GM19467 (cell line): ENCODE measurements at regions not wholly inside any gene's neighbourhood (a gene's known extent, or its start where the extent isn't known, plus 50 kb on each side); places are given as distances from the start of the nearest gene placed in this dataset.

Experiments
- ATAC-seq: cut with Tn5 transposase; IDR thresholded peaks from one replicate; pipeline ENCODE4 v1.9.1; 2021; ENCODE audit warnings: mild to moderate bottlenecking, moderate library complexity; ENCODE audit not compliant: unreplicated experiment

DNA sequence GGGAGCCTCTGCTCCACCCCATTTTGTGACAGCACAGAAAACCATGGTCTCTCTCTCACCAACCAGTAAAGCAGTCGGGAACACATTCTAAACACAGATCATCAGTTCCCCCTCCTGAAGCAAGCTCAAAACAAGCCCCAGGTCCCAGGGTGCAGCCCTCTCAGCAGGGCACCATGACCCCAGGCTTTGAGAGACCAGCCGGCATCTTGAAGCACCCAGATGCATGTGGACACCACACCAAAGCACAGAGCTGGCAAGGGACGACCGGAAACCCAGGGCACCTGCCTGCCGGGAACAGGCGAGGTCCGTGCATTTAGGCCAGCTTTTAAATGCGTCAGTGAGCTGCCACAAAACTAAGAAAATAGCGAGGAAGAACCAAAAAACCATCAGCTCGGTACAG, 103.2 kb upstream of the IQSEC1 start:
- no peak for ATAC-seq

DNA sequence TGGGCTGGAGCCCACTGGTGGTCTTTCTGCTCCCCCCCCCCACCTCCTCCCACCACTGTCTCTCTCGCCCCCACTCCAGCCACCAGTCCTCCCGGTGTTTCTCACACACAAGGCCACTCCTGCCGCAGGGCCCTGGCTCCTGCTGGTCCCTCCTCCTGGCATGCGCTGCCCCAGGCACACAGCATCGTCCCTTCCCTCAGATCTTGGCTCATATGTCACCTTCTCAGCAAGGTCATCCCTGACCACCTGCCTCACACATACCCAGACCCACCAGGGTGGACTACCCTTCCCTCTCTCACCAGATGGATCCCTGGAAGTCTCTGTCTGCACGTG, 101.5 kb upstream of the IQSEC1 start:
- ATAC-seq = no peak

DNA sequence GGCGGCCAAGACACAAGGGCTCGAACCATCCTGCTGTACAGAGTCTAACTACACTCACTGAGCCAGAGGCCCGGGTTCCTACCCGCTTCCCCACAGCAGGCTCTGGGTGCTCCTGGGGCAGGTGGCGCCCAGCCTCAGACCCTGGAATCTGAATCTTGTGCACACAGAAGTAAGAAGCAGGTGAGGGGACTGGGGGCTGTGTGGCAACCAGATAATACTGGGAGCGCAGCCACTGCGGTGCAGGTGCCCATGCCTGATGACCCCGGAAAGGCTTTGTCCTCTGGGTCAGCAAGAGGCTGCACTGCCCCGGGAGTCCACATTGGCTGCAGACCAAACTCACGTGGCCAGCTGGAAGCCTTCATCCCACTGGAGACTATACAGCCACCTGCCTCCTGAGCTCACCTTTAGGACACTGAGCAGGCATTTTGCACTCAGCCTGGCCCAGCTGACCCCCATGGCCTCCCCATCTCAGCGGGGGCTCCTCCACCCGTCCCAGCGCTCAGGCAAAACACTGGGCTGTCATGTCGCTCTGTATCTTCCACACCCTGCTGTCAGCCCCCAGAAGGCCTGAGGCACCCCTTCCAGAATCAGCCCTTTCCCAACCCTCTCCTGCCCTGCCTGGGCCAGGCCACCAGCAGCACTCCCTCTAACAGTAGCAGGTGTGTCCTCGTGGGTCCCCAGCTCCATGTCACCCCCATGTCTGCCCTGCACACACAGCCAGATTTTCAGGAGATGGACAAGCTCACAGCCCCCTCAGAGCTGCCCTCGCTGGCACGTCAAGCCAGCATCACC, 101.0 kb upstream of the IQSEC1 start:
- ATAC-seq = no peak

DNA sequence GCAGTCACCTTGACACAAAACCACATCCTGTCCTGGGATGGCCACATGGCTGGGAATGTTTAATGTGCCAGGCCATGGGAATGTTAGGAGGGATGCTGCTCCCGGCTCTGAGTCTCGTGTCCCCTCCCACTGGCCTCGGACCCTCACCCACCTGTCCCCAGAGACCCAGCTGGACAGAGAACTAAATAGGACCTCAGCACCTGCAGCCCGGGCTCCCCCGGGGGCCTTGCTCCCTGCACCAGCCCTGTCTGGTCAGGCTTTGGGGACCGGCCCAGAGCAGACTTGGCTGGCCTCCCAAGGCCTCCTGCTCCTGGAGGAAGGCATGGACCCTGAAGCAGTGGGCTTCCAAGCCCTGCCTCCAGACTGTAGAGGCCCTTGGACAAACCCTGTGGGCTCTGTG, 100.0 kb upstream of the IQSEC1 start:
- no peak for ATAC-seq

DNA sequence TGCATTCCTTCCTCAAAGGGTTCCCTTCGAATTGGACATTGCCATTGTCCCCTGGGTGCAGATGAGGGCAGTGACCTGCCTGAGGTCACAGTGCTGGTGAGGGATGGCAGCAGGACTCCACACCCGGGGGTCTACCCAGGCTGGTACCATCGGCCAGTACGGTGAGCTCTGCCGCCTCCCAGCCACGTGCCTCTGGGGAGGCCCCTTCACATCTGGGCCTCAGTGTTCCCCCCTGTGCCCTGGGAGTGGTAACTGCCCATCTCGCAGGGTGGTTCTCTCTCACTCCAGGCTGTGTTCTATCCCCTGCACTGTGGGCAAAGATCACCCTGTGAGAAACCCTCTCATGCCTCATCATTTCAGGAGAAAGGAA, 99.4 kb upstream of the IQSEC1 start:
- no peak for ATAC-seq

DNA sequence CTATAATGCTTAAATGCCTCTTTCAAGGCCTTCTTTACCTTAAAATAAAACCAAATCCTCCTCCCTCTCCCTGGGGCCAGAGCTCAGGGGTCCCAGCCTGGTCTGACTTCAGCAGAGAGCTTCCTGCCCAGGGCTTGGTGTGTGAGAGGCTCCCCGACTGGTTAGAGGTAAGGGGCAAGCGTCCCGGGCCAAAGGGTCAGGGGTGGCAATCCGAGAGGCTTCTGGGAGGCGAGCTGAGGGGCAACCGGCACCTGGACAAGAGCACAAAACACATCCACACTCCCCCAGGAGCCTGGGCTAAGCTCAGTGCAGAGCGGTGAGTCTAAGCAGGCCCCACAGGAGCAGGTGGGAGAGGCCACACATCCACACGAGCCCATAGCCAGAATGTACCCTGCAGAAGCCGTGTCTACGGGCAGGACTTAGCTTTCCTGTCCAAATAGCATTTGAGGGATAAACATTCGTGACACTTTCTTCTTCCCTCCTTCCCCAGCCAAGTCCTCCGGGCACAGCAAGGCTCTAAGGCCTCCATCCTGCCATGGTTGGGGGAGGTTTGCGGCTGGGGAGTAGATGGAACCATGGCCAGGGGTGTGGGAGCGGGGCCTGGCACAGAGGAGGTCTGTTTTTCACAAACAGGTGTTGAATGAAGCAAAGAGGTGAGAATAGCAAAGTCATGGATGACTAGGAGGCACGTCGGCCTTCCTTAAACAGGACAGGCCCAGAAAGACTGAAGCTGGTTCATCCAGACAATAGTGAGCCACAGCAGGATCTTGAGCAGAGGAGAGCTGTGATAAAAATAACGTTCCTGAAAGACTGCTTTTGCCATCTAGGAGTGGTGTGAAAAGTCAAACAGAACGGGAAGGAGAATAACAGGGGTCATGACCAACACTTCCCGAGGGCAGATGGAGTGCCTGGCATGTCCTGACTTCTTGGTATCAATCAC, 98.7 kb upstream of the IQSEC1 start:
- ATAC-seq = no peak

DNA sequence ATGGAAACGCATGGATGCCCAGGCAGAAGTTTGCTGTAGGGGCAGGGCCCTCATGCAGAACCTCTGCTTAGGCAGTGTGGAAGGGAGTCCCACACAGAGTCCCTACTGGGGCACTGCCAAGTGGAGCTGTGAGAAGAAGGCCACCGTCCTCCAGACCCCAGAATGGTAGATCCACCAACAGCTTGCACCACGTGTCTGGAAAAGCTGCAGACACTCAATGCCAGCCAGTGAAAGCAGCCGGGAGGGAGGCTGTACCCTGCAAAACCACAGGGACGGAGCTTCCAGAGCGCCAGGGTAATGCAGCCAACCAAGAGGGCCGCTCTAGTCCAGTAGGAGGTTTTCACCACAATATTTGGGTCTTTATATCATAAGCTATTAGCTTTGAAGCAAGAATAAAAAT, 97.1 kb upstream of the IQSEC1 start:
- ATAC-seq = no peak

DNA sequence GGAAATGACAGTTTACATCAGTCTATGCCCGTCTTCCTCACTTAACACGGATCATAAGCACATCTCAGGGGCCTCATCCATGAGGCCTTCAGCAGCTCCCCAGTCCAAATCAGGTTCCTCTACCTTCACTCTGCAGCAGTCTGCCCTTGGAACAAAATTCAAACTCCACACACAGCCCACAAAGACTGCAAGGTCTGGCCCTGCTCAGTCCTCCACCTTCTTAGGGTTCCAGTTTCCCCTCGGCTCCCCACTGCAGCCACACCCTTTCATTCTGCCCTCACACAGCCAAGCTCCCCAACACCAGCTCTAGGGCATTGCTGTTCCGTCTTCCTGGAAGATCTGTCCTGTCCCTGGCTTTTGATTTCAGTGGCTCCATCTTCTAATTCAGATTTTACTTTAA, 95.2 kb upstream of the IQSEC1 start:
- ATAC-seq = no peak

DNA sequence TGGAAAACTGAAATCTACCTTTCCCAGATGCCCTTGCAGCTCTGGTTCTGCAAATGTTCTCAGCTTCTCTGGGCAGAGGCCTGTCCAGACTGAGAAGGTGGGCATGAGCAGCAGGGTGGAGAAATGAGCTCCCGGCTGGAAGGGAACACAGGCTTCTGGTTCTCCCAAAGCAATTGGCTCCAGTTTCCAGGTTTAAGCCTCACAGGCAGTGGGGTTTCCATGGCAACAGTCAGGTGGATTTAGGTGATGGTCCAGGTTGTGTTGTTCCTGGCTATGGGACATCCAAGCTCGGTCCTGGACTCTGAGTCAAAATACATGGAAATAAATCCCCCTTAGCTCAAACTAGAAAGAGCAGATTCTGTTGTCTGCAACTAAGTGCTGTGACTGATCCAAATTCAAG, 94.6 kb upstream of the IQSEC1 start:
- ATAC-seq = no peak

DNA sequence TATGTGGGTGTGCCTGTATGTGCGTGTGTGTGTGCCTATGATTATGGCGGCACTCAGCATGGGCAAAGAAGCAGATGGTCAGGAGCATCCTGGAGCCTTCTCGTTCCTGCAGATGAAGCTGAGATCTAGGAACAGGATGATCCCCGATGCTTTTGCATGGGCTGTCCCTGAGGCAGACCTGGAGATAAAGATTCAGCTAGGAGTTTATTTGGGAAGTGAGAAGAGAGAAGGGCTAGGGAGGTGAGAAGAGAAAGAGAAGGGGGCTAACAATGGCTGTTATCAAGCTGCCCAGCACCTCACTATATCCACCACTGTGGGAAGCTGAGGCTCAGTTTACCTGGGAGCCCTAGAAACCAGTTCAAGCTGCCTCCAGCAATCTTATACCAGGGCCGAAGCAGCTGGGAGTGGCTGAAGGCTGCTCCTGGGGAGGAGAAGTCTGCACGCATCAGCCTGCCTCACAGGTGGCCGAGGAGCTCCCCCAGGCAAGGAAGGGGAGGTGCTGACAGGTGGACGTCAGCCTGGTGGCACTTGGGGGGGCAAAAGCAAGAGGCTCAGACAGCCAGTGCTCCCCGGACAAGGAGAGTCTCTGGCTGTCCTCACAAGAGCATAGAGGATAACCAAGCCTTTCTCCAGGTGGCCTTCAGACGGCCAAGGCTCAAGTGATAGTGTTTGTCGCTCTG, 94.0 kb upstream of the IQSEC1 start:
- ATAC-seq = no peak

DNA sequence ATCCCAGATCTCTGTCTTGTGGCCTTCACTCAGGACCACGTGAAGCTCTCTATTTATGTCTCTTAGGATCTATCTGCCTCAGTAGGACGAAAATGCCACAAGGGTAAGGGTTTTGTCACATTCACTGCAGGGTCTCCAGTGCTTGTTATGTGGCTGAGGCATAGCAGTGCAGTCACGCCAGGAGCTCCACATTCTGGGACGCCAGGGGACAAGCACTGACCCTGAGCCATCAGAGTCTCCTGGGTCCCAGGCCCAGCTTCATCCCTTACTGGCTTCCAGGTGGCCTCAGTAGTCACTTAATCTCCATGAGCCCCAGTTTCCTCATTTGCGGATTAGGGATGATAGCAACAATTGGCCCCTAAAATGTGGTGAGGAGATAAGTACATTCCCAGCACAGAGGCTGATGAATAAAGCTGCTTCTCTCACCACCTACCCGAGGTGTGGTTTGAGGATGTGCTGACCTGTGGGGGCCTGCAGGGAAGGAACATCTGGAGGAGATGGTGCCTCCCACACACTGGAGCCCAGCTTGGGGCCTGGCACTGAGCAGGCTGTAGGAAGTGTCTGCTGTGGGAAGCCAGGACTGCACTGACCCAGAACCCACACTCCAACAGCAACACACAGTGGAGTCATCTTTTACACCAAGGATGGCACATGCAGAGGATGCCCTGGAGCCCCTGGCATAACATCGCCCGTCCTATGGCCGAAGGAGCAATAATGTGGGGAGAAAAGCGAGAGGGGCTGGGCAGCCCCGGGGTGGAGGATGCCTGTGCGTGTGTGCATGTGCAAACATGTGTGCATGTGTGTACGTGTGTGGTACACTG, 93.2 kb upstream of the IQSEC1 start:
- no peak for ATAC-seq

DNA sequence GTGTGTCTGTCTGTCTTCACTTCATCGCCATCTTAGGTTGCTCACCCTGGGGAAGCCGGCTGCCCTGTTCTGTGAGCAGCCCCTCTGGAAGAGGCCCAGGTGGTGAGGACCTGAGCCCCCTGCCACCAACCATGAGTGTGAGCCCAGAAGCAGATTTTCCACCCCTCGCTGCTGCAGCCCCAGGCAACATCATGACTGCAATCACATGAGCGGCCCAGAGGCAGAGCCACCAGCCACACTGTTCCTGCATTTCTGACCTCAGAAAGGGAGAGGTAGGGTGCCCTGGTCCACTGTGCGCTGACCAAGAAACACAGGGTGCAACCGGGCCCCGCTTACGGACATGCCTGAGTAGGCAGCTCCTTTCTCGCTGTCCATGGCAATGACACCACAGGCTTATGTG, 92.3 kb upstream of the IQSEC1 start:
- ATAC-seq = no peak

DNA sequence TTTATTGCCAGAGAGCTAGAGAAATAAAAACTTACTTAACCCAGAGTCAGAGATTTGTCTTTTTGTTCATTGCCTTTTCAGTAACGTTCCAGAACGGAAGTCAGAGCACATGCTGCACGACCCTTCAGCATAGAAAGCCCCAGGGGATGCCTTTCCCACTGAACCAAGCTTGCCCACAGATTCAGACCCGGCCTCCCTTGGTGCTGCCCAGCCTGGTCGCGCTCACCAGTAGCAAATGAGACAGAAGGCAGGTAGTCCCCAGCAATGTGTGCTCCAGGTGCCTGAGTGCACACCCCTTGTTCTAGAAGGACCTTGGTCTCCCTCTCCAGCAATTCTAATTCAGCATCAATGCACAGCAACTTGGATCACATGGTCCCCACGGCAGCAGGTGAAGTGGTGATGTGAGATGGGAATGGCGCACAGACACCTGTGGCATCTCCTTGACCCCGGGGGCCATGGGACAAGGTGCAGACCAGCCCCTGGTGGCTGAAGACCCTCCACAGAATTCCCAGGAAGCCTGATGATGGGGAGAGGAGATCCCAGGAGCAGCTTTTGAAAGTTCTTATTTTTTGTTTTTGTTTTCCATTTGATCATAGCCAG, 91.8 kb upstream of the IQSEC1 start:
- ATAC-seq = no peak

DNA sequence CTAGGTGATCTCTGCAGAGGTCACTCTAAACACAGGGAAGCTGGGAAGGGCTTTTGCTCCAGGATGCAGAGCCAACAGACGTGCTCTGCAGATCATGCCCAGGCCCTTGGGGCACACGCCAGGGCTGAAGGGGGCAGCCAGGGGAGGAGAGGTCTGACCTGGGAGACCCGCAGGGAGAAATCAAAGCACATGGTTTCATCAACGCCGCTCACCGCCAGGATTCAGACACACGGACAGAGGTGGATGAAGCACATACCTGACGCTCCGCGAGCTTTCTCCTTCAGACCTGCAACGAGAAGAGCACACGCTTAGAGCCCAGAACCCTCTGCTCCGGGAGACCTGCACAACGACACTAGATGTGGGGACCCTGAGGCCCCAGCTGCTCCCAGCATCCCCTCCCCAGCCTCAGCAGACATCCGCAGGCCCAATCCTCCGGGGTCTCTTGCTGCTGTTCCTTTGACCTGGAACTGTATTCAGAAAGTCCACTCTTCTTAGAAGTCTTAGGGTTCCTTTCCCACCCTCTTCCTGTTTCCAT, 90.7 kb upstream of the IQSEC1 start:
- no peak for ATAC-seq

DNA sequence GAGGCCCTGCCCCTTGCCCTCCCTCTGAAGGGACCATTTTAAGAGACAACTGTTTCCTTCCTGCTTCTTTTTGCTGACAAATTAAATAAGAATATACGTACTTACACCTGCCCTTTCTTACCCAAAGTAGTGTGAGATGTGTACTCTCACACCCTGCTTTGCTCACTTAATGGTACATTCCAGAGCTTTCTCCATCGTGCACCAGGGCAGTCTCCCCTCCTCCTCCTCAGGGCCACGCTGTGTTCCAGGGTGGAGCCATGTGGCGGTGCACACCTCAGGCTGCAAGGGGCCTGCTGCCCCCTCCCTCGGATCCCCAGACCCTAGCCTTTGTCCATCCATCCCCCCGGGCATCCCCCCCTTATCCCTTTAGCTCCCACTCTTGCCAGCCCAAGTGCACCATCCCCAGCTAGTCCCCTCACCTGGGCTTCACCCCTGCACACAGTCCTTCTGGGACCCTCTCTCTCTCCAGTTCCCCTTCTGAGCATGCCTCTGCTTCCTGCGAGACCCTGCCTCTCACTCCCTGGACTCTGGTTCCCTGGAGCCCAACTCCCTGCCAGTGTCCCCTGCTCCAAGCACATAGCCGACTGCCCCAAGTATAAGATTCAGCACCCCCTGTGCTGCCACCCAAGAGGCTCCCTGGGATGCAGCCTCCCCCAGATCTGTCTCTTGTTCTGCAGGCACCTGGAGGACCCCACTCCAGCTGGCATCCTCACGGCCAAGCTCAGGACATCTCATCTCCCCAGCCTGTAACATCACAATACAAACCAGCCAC, 89.5 kb upstream of the IQSEC1 start:
- no peak for ATAC-seq

DNA sequence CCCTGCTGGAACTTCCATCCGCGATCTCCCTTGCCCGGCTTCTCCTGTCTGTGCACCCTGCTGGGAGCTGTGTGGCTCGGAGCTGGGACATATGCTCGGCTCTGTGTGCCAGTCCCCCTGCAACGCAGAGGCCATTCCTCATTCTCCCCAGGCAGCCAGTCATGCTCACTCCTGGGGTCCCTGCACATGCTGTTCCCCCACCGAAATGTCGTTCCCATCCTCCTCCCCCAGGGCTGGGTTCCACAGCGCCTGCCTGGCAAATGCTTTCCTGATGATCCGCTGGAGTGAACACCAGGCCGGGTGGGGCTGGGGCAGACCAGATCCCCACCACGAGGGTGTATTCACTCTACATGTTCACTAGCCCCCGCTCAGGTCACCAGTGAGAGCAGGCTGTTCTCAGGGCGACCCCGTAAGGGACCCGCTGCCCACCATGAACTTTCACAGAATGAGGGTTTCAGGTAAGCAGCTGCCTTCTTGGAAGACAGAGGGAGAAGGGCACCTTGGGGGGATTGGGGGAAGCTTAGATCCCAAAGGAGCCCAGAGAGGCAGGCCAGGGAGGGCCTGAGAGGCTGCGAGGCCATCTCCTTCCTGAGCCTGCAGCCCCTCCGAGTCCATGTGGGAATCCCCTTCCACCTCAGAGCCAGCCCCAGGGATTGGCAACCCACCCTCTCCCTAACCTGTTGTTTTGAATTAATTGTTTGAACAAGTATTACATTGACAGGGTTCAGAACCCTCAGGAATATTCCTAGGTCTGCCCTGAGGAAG, 88.7 kb upstream of the IQSEC1 start:
- ATAC-seq = no peak

DNA sequence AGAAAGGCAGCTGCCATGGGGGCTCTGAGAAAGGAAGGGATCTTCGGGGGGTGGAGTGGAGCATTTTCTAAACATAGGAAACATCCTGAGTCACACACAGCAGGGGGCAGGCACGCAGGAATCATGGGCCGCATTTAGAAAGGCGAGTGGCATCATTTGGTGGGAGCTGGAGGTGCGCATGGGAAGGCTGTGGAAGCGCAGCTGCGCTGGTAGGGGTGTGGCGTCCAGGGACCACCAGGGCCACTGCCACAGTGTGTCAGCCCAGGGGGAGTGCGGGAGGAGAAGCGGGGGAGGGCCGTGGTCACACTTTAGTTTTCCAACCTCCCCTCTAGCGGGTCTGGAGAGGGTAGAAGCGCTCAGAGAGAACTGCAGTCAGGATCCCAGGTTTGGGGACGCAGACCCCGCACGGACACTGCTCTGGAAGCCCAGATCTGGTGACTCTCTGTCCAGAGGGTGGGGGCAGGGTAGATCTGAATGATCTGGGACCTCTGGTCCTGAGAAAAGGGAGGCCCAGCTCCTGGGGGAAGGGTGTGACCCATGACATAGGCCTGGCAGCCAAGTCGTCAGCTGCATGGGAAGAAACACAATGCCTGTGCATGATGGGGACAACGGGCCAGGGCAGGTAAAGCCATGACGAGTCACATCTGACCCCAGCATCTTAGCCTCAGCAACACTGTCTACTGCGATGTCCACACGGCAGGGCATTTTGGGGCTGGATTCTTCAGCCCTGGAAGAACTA, 88.0 kb upstream of the IQSEC1 start:
- ATAC-seq = no peak

DNA sequence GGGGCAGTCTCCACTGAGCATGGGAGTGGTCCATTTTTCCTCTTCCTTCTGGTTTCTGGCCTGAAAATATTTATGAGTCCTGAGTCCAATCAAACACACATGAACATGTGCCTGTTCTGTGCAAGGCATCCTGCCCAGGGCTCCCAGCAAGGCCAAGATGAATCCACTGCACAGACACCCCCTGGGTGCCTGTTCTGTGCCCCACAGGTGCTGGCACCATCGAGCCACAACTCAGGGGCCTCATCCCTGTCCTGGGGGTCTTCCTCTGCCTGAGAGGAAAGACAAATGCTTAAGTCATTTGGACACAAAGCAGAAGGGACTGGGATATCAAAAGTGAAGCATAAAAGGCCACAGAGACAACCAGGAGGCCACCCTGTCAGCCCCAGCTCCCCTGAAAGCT, 87.4 kb upstream of the IQSEC1 start:
- ATAC-seq = no peak
